ENCODE measurements at regions not wholly inside any gene's neighbourhood (a gene's known extent, or its start where the extent isn't known, plus 50 kb on each side); places are given as distances from the start of the nearest gene placed in this dataset.

- TF ChIP-seq XRCC5 (optimal IDR thresholded peaks at IDR 0.05; ENCODE audit: low read length) = no peak
- TF ChIP-seq REST (IDR thresholded peaks at IDR 0.05; ENCODE audit: borderline replicate concordance in 1 of 2, low read depth in 1 of 2, low read length in 2 of 2) = no peak
- TF ChIP-seq TAF1 (CRISPR knock-in tag; IDR thresholded peaks at IDR 0.05) = no peak
- no peak for TF ChIP-seq ZNF24 (IDR thresholded peaks at IDR 0.05)
- TF ChIP-seq MTERF4 (CRISPR knock-in tag; IDR thresholded peaks at IDR 0.05) = no peak
- no peak for TF ChIP-seq ZNF558 (CRISPR knock-in tag; IDR thresholded peaks at IDR 0.05; ENCODE audit: borderline replicate concordance)
These were observed 51.0 kb upstream of the SORCS2 start for GRCh38 chr4:7141151-7141834.

Data from HepG2 (cell line).